ENCODE measurements at regions not wholly inside any gene's neighbourhood (a gene's known extent, or its start where the extent isn't known, plus 50 kb on each side); places are given as distances from the start of the nearest gene placed in this dataset.

GRCh38 chr14:104322531-104323366, 184.4 kb downstream of the KIF26A start:
- POLR2A ChIA-PET (ENCODE audit: unreplicated experiment): no interaction called here

GRCh38 chr14:104323551-104324175, 185.3 kb downstream of the KIF26A start:
- Histone ChIP-seq H3K4me2 (no peak overlapping the region), H3K79me2 (ENCODE audit: low read depth) (no peaks in the 10 kb centered on the region), H3K9me2 (ENCODE audit: insufficient read depth) (no peaks in the 10 kb centered on the region), H3K4me1 (replicated peaks; ENCODE audit: insufficient read depth) (no peaks in the 10 kb centered on the region), H3F3A (ENCODE audit: insufficient read depth, low read depth) (no peaks in the 10 kb centered on the region), H3K36me3 (ENCODE audit: low read depth) (no peaks in the 10 kb centered on the region), H3K9me3 (ENCODE audit: insufficient read depth, low read depth) (no peaks in the 10 kb centered on the region), H2AFZ (no peak overlapping the region), H3K27me3 (ENCODE audit: insufficient read depth, low read depth) (peaks cover 82% of the 10 kb centered on the region), H3K4me3 (no peak overlapping the region), H4K20me1 (ENCODE audit: insufficient read depth) (no peaks in the 10 kb centered on the region), H3K27ac (no peak overlapping the region)
- BruUV-seq (replicated peaks): no TSS peak
- intact Hi-C loops (cut with micrococcal nuclease; ENCODE audit: unreplicated experiment): no loop called here
- ChIA-PET CTCF (no interaction called here), POLR2A (ENCODE audit: unreplicated experiment) (no interaction called here)
- no peak for DNase-seq
- TF ChIP-seq EZH2 (IDR thresholded peaks at IDR 0.05; ENCODE audit: low read depth): no peak
- TF ChIP-seq CTCF (conservative IDR thresholded peaks at IDR 0.05): no peak

More at GRCh38 chr14:104322531-104323366, 184.4 kb downstream of the KIF26A start:
- H3F3A ChIP-seq (ENCODE audit: insufficient read depth, low read depth): no peaks in the 10 kb centered on the region
- no peak for DNase-seq
- H3K36me3 ChIP-seq (ENCODE audit: low read depth): no peaks in the 10 kb centered on the region
- H3K27me3 ChIP-seq (ENCODE audit: insufficient read depth, low read depth): peaks cover 82% of the 10 kb centered on the region
- H3K9me3 ChIP-seq (ENCODE audit: insufficient read depth, low read depth): no peaks in the 10 kb centered on the region
- no peaks in the 10 kb centered on the region for H3K9me2 ChIP-seq (ENCODE audit: insufficient read depth)
- no peak overlapping the region for H2AFZ ChIP-seq
- intact Hi-C loops (cut with micrococcal nuclease; ENCODE audit: unreplicated experiment): no loop called here
- H3K4me2 ChIP-seq: no peak overlapping the region
- H3K27ac ChIP-seq: no peak overlapping the region
- no peaks in the 10 kb centered on the region for H4K20me1 ChIP-seq (ENCODE audit: insufficient read depth)
- H3K4me3 ChIP-seq: no peak overlapping the region
- no TSS peak for BruUV-seq (replicated peaks)
- H3K79me2 ChIP-seq (ENCODE audit: low read depth): no peaks in the 10 kb centered on the region
- CTCF ChIA-PET: no interaction called here
- TF ChIP-seq CTCF (conservative IDR thresholded peaks at IDR 0.05) (no peak), EZH2 (IDR thresholded peaks at IDR 0.05; ENCODE audit: low read depth) (no peak)
- no peaks in the 10 kb centered on the region for H3K4me1 ChIP-seq (replicated peaks; ENCODE audit: insufficient read depth)

- TF ChIP-seq EZH2 (IDR thresholded peaks at IDR 0.05; ENCODE audit: low read depth): no peak
- TF ChIP-seq CTCF (conservative IDR thresholded peaks at IDR 0.05): no peak
- H3K4me2 ChIP-seq: no peak overlapping the region
- H3K27ac ChIP-seq: no peak overlapping the region
- intact Hi-C loops (cut with micrococcal nuclease; ENCODE audit: unreplicated experiment): no loop called here
- no peaks in the 10 kb centered on the region for H3K36me3 ChIP-seq (ENCODE audit: low read depth)
- no peaks in the 10 kb centered on the region for H3K9me2 ChIP-seq (ENCODE audit: insufficient read depth)
- H3K4me1 ChIP-seq (replicated peaks; ENCODE audit: insufficient read depth): no peaks in the 10 kb centered on the region
- H3K79me2 ChIP-seq (ENCODE audit: low read depth): no peaks in the 10 kb centered on the region
- no peaks in the 10 kb centered on the region for H4K20me1 ChIP-seq (ENCODE audit: insufficient read depth)
- POLR2A ChIA-PET (ENCODE audit: unreplicated experiment): no interaction called here
- no peak overlapping the region for H3K4me3 ChIP-seq
- no TSS peak for BruUV-seq (replicated peaks)
- CTCF ChIA-PET: no interaction called here
- H3F3A ChIP-seq (ENCODE audit: insufficient read depth, low read depth): no peaks in the 10 kb centered on the region
- no peak for DNase-seq
- no peaks in the 10 kb centered on the region for H3K9me3 ChIP-seq (ENCODE audit: insufficient read depth, low read depth)
- H3K27me3 ChIP-seq (ENCODE audit: insufficient read depth, low read depth): peaks cover 76% of the 10 kb centered on the region
- no peak overlapping the region for H2AFZ ChIP-seq
Measured at GRCh38 chr14:104326848-104327247, 188.5 kb downstream of the KIF26A start.
